Activated T-helper 1 cell treated with anti-CD3 and anti-CD28 coated beads, Interleukin-12 subunit alpha, Interleukin-12 subunit beta, Interleukin-2, Interleukin-4 antibody, amounts not matched to agents 30 ng/mL and 10 ng/mL and 1 ng/mL, durations not matched to agents 14 hours and 24 hours and 36 hours (primary cell): ENCODE measurements at regions not wholly inside any gene's neighbourhood (a gene's known extent, or its start where the extent isn't known, plus 50 kb on each side); places are given as distances from the start of the nearest gene placed in this dataset.

Experiments used
- DNase-seq: peaks from one replicate; pipeline ENCODE4 v3.0.0; 2021; ENCODE audit warnings: low spot score
- H3K27ac Mint-ChIP-seq: one replicate; pipeline ENCODE4 v1.8.0; 2021; ENCODE audit warnings: mild to moderate bottlenecking, mixed read lengths
- H3K27me3 Mint-ChIP-seq: one replicate; pipeline ENCODE4 v1.8.0; 2022; ENCODE audit warnings: mild to moderate bottlenecking, moderate library complexity, mixed read lengths; ENCODE audit not compliant: insufficient read depth
- H3K36me3 Mint-ChIP-seq: one replicate; pipeline ENCODE4 v1.8.0; 2021; ENCODE audit warnings: low read depth, mixed read lengths
- H3K4me1 Mint-ChIP-seq: one replicate; pipeline ENCODE4 v1.8.0; 2021; ENCODE audit warnings: low read depth, mixed read lengths
- H3K4me3 Mint-ChIP-seq: one replicate; pipeline ENCODE4 v1.8.0; 2021; ENCODE audit warnings: mild to moderate bottlenecking, moderate library complexity, mixed read lengths
- H3K9me3 Mint-ChIP-seq: one replicate; pipeline ENCODE4 v1.8.0; 2021; ENCODE audit warnings: mixed read lengths
- intact Hi-C: fragments of 100-400 bp; cut with micrococcal nuclease; formaldehyde crosslinking; loops from one replicate; pipeline ENCODE4 v1.15.1; 2024

DNA sequence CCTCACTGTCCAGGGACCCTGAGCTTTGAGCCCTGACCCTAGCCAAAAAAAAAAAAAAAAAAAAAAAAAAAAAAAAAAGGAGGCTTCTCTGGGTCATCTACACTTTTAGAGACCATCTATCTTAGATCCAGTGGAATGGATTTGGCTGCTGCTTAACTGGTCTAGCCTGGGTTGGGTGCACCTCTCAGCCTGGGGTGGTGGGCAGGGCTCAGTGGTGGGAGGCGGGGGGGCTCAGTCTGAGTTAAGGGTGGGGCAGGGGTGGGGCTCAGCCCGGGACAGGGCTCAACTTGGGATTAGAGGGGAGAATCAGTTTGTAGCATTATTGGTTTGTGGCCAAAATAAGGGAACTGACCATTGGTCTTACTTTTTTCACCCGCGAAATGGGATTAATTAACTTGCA lies 139.2 kb downstream of the TPRA1 start:
- Mint-ChIP-seq H3K27me3 (peaks cover 25% of the 10 kb centered on the region), H3K36me3 (no peaks in the 10 kb centered on the region), H3K4me3 (no peak overlapping the region), H3K9me3 (no peaks in the 10 kb centered on the region), H3K27ac (no peak overlapping the region), H3K4me1 (peaks cover 4% of the 10 kb centered on the region)
- no peak for DNase-seq
- intact Hi-C loops, result no loop called here

DNA sequence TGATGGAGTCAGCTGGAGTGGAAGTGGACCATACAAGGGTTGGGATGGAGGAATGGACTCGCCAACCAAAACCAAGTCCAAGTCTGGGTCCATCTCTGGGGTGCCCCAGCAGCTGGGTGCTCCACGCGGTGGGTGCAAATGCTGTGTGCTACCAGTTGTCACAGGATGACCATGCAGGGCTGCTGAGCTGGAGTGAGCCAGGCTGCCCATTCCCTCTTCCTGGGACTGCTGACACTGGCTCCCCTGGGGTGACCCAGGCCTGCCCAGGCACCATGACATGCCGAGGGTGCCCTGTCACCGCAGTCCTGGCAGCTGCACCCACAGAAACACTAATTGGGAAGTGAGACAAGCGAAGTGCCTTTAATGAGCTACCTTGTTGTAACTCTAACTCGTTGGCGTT lies 140.2 kb downstream of the TPRA1 start:
- Mint-ChIP-seq H3K9me3 (no peaks in the 10 kb centered on the region), H3K36me3 (no peaks in the 10 kb centered on the region), H3K27me3 (peaks cover 18% of the 10 kb centered on the region), H3K4me3 (no peak overlapping the region), H3K27ac (no peak overlapping the region), H3K4me1 (peaks cover 3% of the 10 kb centered on the region)
- intact Hi-C loops, result no loop called here
- DNase-seq, result no peak

GRCh38 chr3:127449486-127450212 lies 140.9 kb downstream of the TPRA1 start:
- H3K9me3 Mint-ChIP-seq, result no peaks in the 10 kb centered on the region
- H3K4me1 Mint-ChIP-seq, result no peaks in the 10 kb centered on the region
- no peak overlapping the region for H3K4me3 Mint-ChIP-seq
- peaks cover 12% of the 10 kb centered on the region for H3K27me3 Mint-ChIP-seq
- no peaks in the 10 kb centered on the region for H3K36me3 Mint-ChIP-seq
- intact Hi-C loops, result no loop called here
- DNase-seq, result no peak
- no peak overlapping the region for H3K27ac Mint-ChIP-seq

DNA sequence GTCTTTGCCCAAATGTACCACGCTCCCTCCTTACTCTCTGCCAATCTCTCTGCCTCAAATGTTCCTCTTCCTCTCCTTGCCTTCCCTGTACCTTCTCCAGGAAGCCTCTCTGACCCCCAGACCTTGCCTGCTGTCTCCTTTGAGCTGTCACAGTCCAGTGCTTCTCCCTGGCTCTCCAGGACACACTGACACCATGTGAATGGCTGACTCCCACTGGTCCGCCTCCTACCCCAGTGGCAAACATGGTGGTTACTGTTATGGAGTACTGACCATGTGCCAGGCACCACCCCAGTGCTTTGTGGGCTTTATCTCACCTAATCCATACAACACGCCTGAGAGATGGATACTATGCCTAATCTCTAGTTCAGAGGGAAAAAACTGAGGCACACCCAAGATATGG lies 141.9 kb downstream of the TPRA1 start:
- intact Hi-C loops, result no loop called here
- H3K9me3 Mint-ChIP-seq, result no peaks in the 10 kb centered on the region
- no peaks in the 10 kb centered on the region for H3K36me3 Mint-ChIP-seq
- peaks cover 7% of the 10 kb centered on the region for H3K27me3 Mint-ChIP-seq
- no peak for DNase-seq
- no peak overlapping the region for H3K27ac Mint-ChIP-seq
- H3K4me3 Mint-ChIP-seq, result no peak overlapping the region
- no peaks in the 10 kb centered on the region for H3K4me1 Mint-ChIP-seq

GRCh38 chr3:127448161-127448561 lies 142.4 kb downstream of the TPRA1 start:
- Mint-ChIP-seq H3K27me3 (peaks cover 2% of the 10 kb centered on the region), H3K4me1 (no peaks in the 10 kb centered on the region), H3K27ac (no peak overlapping the region), H3K36me3 (no peaks in the 10 kb centered on the region), H3K9me3 (no peaks in the 10 kb centered on the region), H3K4me3 (no peak overlapping the region)
- intact Hi-C loops, result no loop called here
- no peak for DNase-seq

GRCh38 chr3:127446756-127447155 lies 143.8 kb downstream of the TPRA1 start:
- no peak for DNase-seq
- no peaks in the 10 kb centered on the region for H3K4me1 Mint-ChIP-seq
- H3K27ac Mint-ChIP-seq, result no peak overlapping the region
- H3K4me3 Mint-ChIP-seq, result no peak overlapping the region
- no peaks in the 10 kb centered on the region for H3K27me3 Mint-ChIP-seq
- intact Hi-C loops, result no loop called here
- no peaks in the 10 kb centered on the region for H3K36me3 Mint-ChIP-seq
- no peaks in the 10 kb centered on the region for H3K9me3 Mint-ChIP-seq

GRCh38 chr3:127445581-127446343 lies 144.8 kb downstream of the TPRA1 start:
- no peak for DNase-seq
- H3K27me3 Mint-ChIP-seq, result no peaks in the 10 kb centered on the region
- H3K4me3 Mint-ChIP-seq, result no peak overlapping the region
- H3K36me3 Mint-ChIP-seq, result no peaks in the 10 kb centered on the region
- intact Hi-C loops, result no loop called here
- no peak overlapping the region for H3K27ac Mint-ChIP-seq
- no peaks in the 10 kb centered on the region for H3K9me3 Mint-ChIP-seq
- no peaks in the 10 kb centered on the region for H3K4me1 Mint-ChIP-seq

GRCh38 chr3:127444761-127445160 lies 145.8 kb downstream of the TPRA1 start:
- DNase-seq, result no peak
- no peaks in the 10 kb centered on the region for H3K36me3 Mint-ChIP-seq
- H3K27ac Mint-ChIP-seq, result no peak overlapping the region
- intact Hi-C loops, result no loop called here
- no peaks in the 10 kb centered on the region for H3K27me3 Mint-ChIP-seq
- H3K4me3 Mint-ChIP-seq, result no peak overlapping the region
- no peaks in the 10 kb centered on the region for H3K9me3 Mint-ChIP-seq
- H3K4me1 Mint-ChIP-seq, result no peaks in the 10 kb centered on the region

GRCh38 chr3:127443581-127444375 lies 146.8 kb downstream of the TPRA1 start:
- Mint-ChIP-seq H3K9me3 (no peaks in the 10 kb centered on the region), H3K36me3 (no peaks in the 10 kb centered on the region), H3K27me3 (no peaks in the 10 kb centered on the region), H3K4me1 (no peaks in the 10 kb centered on the region), H3K4me3 (no peak overlapping the region), H3K27ac (no peak overlapping the region)
- intact Hi-C loops, result no loop called here
- no peak for DNase-seq

DNA sequence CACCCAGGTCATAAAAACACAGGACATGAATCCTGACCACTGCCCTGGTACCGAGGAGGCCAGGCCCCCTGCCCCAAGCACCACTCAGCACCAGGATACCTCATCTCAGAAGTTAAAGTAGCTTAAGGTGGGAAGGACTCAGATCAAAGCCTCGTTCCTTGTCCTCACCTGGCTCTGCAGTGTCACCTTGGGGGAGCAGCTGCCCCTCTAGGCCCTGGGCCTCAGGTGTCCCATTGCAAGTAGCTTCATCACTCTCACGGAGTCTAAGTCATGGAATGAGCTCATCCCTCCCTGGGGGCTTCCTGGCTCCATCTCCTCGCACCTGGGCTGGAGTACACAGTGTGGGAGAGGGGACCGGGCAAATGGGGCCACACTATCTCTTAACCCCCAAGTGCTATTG lies 148.0 kb downstream of the TPRA1 start:
- no peaks in the 10 kb centered on the region for H3K9me3 Mint-ChIP-seq
- intact Hi-C loops, result no loop called here
- H3K27ac Mint-ChIP-seq, result no peak overlapping the region
- no peaks in the 10 kb centered on the region for H3K27me3 Mint-ChIP-seq
- no peaks in the 10 kb centered on the region for H3K36me3 Mint-ChIP-seq
- DNase-seq, result no peak
- H3K4me3 Mint-ChIP-seq, result no peak overlapping the region
- no peaks in the 10 kb centered on the region for H3K4me1 Mint-ChIP-seq

- Mint-ChIP-seq H3K4me3 (no peak overlapping the region), H3K9me3 (no peaks in the 10 kb centered on the region), H3K36me3 (no peaks in the 10 kb centered on the region), H3K27ac (no peak overlapping the region), H3K27me3 (no peaks in the 10 kb centered on the region), H3K4me1 (no peaks in the 10 kb centered on the region)
- DNase-seq, result no peak
- intact Hi-C loops, result no loop called here
These were observed 148.8 kb downstream of the TPRA1 start for GRCh38 chr3:127441764-127442163.

- no peak overlapping the region for H3K27ac Mint-ChIP-seq
- intact Hi-C loops, result no loop called here
- H3K9me3 Mint-ChIP-seq, result no peaks in the 10 kb centered on the region
- no peak for DNase-seq
- H3K36me3 Mint-ChIP-seq, result no peaks in the 10 kb centered on the region
- H3K4me3 Mint-ChIP-seq, result no peak overlapping the region
- no peaks in the 10 kb centered on the region for H3K27me3 Mint-ChIP-seq
- H3K4me1 Mint-ChIP-seq, result no peaks in the 10 kb centered on the region
These were observed 150.1 kb downstream of the TPRA1 start for GRCh38 chr3:127440384-127440783.

- intact Hi-C loops, result no loop called here
- H3K27me3 Mint-ChIP-seq, result no peaks in the 10 kb centered on the region
- H3K4me3 Mint-ChIP-seq, result no peak overlapping the region
- H3K9me3 Mint-ChIP-seq, result no peaks in the 10 kb centered on the region
- DNase-seq, result no peak
- no peaks in the 10 kb centered on the region for H3K36me3 Mint-ChIP-seq
- no peaks in the 10 kb centered on the region for H3K4me1 Mint-ChIP-seq
- H3K27ac Mint-ChIP-seq, result no peak overlapping the region
These were observed 150.9 kb downstream of the TPRA1 start for GRCh38 chr3:127439621-127440020.
